Type B pancreatic cell (in vitro differentiated cells): ENCODE measurements at regions not wholly inside any gene's neighbourhood (a gene's known extent, or its start where the extent isn't known, plus 50 kb on each side); places are given as distances from the start of the nearest gene placed in this dataset.
A peak's percentile ranks its signal among the peaks of the same experiment; 100 is the strongest.
"Not testable (repeated sequence)": the region's sequence is repeated elsewhere in the genome, so short reads cannot be mapped to it uniquely, and the experiment has no call there.

ENCODE experiments used
- DNase-seq: peaks from one replicate; pipeline ENCODE4 v3.0.0; 2021; ENCODE audit warnings: mixed read lengths; ENCODE audit not compliant: unreplicated experiment; ENCODE audit errors: extremely low spot score
- H3K27ac Mint-ChIP-seq: 2 replicates; pipeline ENCODE4 v1.8.0; 2021; ENCODE audit warnings: mild to moderate bottlenecking, mixed read lengths
- H3K27me3 Mint-ChIP-seq: 2 replicates; pipeline ENCODE4 v1.8.0; 2021; ENCODE audit warnings: mixed read lengths
- H3K36me3 Mint-ChIP-seq: 2 replicates; pipeline ENCODE4 v1.8.0; 2021; ENCODE audit warnings: mixed read lengths
- H3K4me1 Mint-ChIP-seq: one replicate; pipeline ENCODE4 v1.8.0; 2021; ENCODE audit warnings: mixed read lengths; ENCODE audit not compliant: unreplicated experiment
- H3K4me3 Mint-ChIP-seq: 2 replicates; pipeline ENCODE4 v1.8.0; 2021; ENCODE audit warnings: mild to moderate bottlenecking, mixed read lengths
- H3K9me3 Mint-ChIP-seq: 2 replicates; pipeline ENCODE4 v1.8.0; 2021; ENCODE audit warnings: mixed read lengths
- CTCF ChIP-seq: fragments of 200-600 bp; sonication (generic); conservative IDR thresholded peaks from 2 replicates; pipeline ENCODE4 v1.5.0; 2021; ENCODE audit warnings: antibody characterized with exemption, mild to moderate bottlenecking

- no peak overlapping the region for H3K4me3 Mint-ChIP-seq
- no peak for TF ChIP-seq CTCF
- no peak overlapping the region for H3K27ac Mint-ChIP-seq
- peaks cover under 1% of the 10 kb centered on the region for H3K9me3 Mint-ChIP-seq
- DNase-seq, result no peak
- H3K4me1 Mint-ChIP-seq, result no peaks in the 10 kb centered on the region
- no peaks in the 10 kb centered on the region for H3K27me3 Mint-ChIP-seq
- no peaks in the 10 kb centered on the region for H3K36me3 Mint-ChIP-seq
These were observed 1491.8 kb upstream of the NUDT12 start for GRCh38 chr5:105054406-105054805.

- Mint-ChIP-seq H3K4me3 (no peak overlapping the region), H3K9me3 (no peaks in the 10 kb centered on the region), H3K4me1 (no peaks in the 10 kb centered on the region), H3K27ac (no peak overlapping the region), H3K36me3 (no peaks in the 10 kb centered on the region), H3K27me3 (no peaks in the 10 kb centered on the region)
- TF ChIP-seq CTCF, result no peak
- DNase-seq, result no peak
These were observed 1480.0 kb upstream of the NUDT12 start for GRCh38 chr5:105042623-105043022.

- not testable (repeated sequence) for H3K27ac Mint-ChIP-seq
These were observed 1474.2 kb upstream of the NUDT12 start for GRCh38 chr5:105036814-105037213.

GRCh38 chr5:105034401-105034763, 1471.8 kb upstream of the NUDT12 start:
- no peaks in the 10 kb centered on the region for H3K4me1 Mint-ChIP-seq
- H3K36me3 Mint-ChIP-seq, result peaks cover 6% of the 10 kb centered on the region
- no peak for TF ChIP-seq CTCF
- no peaks in the 10 kb centered on the region for H3K27me3 Mint-ChIP-seq
- peaks cover 15% of the 10 kb centered on the region for H3K9me3 Mint-ChIP-seq
- no peak overlapping the region for H3K4me3 Mint-ChIP-seq
- DNase-seq, result no peak
- H3K27ac Mint-ChIP-seq, result no peak overlapping the region

More at GRCh38 chr5:105036814-105037213, 1474.2 kb upstream of the NUDT12 start:
- H3K9me3 Mint-ChIP-seq, result peaks cover 15% of the 10 kb centered on the region
- not testable (repeated sequence) for H3K4me1 Mint-ChIP-seq, H3K4me3 Mint-ChIP-seq, DNase-seq, H3K27me3 Mint-ChIP-seq, H3K36me3 Mint-ChIP-seq

- H3K36me3 Mint-ChIP-seq, result peaks cover 6% of the 10 kb centered on the region
- peaks cover 15% of the 10 kb centered on the region for H3K9me3 Mint-ChIP-seq
- H3K27me3 Mint-ChIP-seq, result no peaks in the 10 kb centered on the region
- no peak for TF ChIP-seq CTCF
- H3K27ac Mint-ChIP-seq, result no peak overlapping the region
- DNase-seq, result no peak
- H3K4me3 Mint-ChIP-seq, result peak overlapping the region; percentile 35
- no peaks in the 10 kb centered on the region for H3K4me1 Mint-ChIP-seq
These were observed 1471.2 kb upstream of the NUDT12 start for GRCh38 chr5:105033637-105034400.

GRCh38 chr5:105032917-105033316, 1470.3 kb upstream of the NUDT12 start:
- Mint-ChIP-seq H3K9me3 (peaks cover 15% of the 10 kb centered on the region), H3K27me3 (no peaks in the 10 kb centered on the region), H3K4me1 (no peaks in the 10 kb centered on the region), H3K27ac (no peak overlapping the region), H3K36me3 (peaks cover 6% of the 10 kb centered on the region), H3K4me3 (no peak overlapping the region)
- no peak for TF ChIP-seq CTCF
- no peak for DNase-seq
